ENCODE measurements at regions not wholly inside any gene's neighbourhood (a gene's known extent, or its start where the extent isn't known, plus 50 kb on each side); places are given as distances from the start of the nearest gene placed in this dataset.

GRCh38 chr9:78828521-78828920, 531.6 kb downstream of the PSAT1 start:
- no peak for TF ChIP-seq CTCF (conservative IDR thresholded peaks at IDR 0.05; ENCODE audit: low read length)
- TF ChIP-seq EZH2phosphoT487 (IDR thresholded peaks at IDR 0.05; ENCODE audit: borderline replicate concordance): no peak
